ENCODE measurements at regions not wholly inside any gene's neighbourhood (a gene's known extent, or its start where the extent isn't known, plus 50 kb on each side); places are given as distances from the start of the nearest gene placed in this dataset.

GRCh38 chr1:14247666-14248065, 350.8 kb upstream of the KAZN start:
- H3K4me3 Mint-ChIP-seq: no peak overlapping the region
- H3K27me3 Mint-ChIP-seq (ENCODE audit: low read depth): no peaks in the 10 kb centered on the region
- H3K36me3 Mint-ChIP-seq (ENCODE audit: low read depth): no peaks in the 10 kb centered on the region
- no peaks in the 10 kb centered on the region for H3K9me3 Mint-ChIP-seq
- H3K4me1 Mint-ChIP-seq (ENCODE audit: low read depth): no peaks in the 10 kb centered on the region
- H3K27ac Mint-ChIP-seq: no peak overlapping the region

- H3K9me3 Mint-ChIP-seq: no peaks in the 10 kb centered on the region
- H3K4me1 Mint-ChIP-seq (ENCODE audit: low read depth): no peaks in the 10 kb centered on the region
- no peaks in the 10 kb centered on the region for H3K36me3 Mint-ChIP-seq (ENCODE audit: low read depth)
- no peak overlapping the region for H3K27ac Mint-ChIP-seq
- no peak overlapping the region for H3K4me3 Mint-ChIP-seq
- no peaks in the 10 kb centered on the region for H3K27me3 Mint-ChIP-seq (ENCODE audit: low read depth)
Observed at GRCh38 chr1:14251871-14252270, 346.6 kb upstream of the KAZN start.

GRCh38 chr1:14253676-14254075, 344.8 kb upstream of the KAZN start:
- H3K4me1 Mint-ChIP-seq (ENCODE audit: low read depth): no peaks in the 10 kb centered on the region
- no peak overlapping the region for H3K27ac Mint-ChIP-seq
- H3K36me3 Mint-ChIP-seq (ENCODE audit: low read depth): no peaks in the 10 kb centered on the region
- no peaks in the 10 kb centered on the region for H3K27me3 Mint-ChIP-seq (ENCODE audit: low read depth)
- no peaks in the 10 kb centered on the region for H3K9me3 Mint-ChIP-seq
- H3K4me3 Mint-ChIP-seq: no peak overlapping the region

- no peak overlapping the region for H3K27ac Mint-ChIP-seq
- H3K4me3 Mint-ChIP-seq: no peak overlapping the region
Observed at GRCh38 chr1:14254251-14254650, 344.2 kb upstream of the KAZN start.

GRCh38 chr1:14255233-14255632, 343.3 kb upstream of the KAZN start:
- Mint-ChIP-seq H3K4me1 (ENCODE audit: low read depth) (no peaks in the 10 kb centered on the region), H3K27ac (no peak overlapping the region), H3K9me3 (no peaks in the 10 kb centered on the region), H3K4me3 (no peak overlapping the region), H3K36me3 (ENCODE audit: low read depth) (no peaks in the 10 kb centered on the region), H3K27me3 (ENCODE audit: low read depth) (no peaks in the 10 kb centered on the region)

More at GRCh38 chr1:14254251-14254650, 344.2 kb upstream of the KAZN start:
- Mint-ChIP-seq H3K36me3 (ENCODE audit: low read depth) (no peaks in the 10 kb centered on the region), H3K27me3 (ENCODE audit: low read depth) (no peaks in the 10 kb centered on the region), H3K9me3 (no peaks in the 10 kb centered on the region), H3K4me1 (ENCODE audit: low read depth) (no peaks in the 10 kb centered on the region)

- no peaks in the 10 kb centered on the region for H3K36me3 Mint-ChIP-seq (ENCODE audit: low read depth)
- H3K9me3 Mint-ChIP-seq: no peaks in the 10 kb centered on the region
- no peak overlapping the region for H3K27ac Mint-ChIP-seq
- no peaks in the 10 kb centered on the region for H3K27me3 Mint-ChIP-seq (ENCODE audit: low read depth)
- no peaks in the 10 kb centered on the region for H3K4me1 Mint-ChIP-seq (ENCODE audit: low read depth)
- H3K4me3 Mint-ChIP-seq: no peak overlapping the region
Observed at GRCh38 chr1:14255711-14256110, 342.8 kb upstream of the KAZN start.

- no peaks in the 10 kb centered on the region for H3K27me3 Mint-ChIP-seq (ENCODE audit: low read depth)
- no peaks in the 10 kb centered on the region for H3K9me3 Mint-ChIP-seq
- H3K4me1 Mint-ChIP-seq (ENCODE audit: low read depth): no peaks in the 10 kb centered on the region
- no peak overlapping the region for H3K4me3 Mint-ChIP-seq
- no peaks in the 10 kb centered on the region for H3K36me3 Mint-ChIP-seq (ENCODE audit: low read depth)
- no peak overlapping the region for H3K27ac Mint-ChIP-seq
Observed at GRCh38 chr1:14259191-14259757, 339.2 kb upstream of the KAZN start.

- no peaks in the 10 kb centered on the region for H3K36me3 Mint-ChIP-seq (ENCODE audit: low read depth)
- H3K27ac Mint-ChIP-seq: no peak overlapping the region
- H3K4me3 Mint-ChIP-seq: no peak overlapping the region
- no peaks in the 10 kb centered on the region for H3K4me1 Mint-ChIP-seq (ENCODE audit: low read depth)
- no peaks in the 10 kb centered on the region for H3K27me3 Mint-ChIP-seq (ENCODE audit: low read depth)
- no peaks in the 10 kb centered on the region for H3K9me3 Mint-ChIP-seq
Observed at GRCh38 chr1:14260480-14260879, 338.0 kb upstream of the KAZN start.

GRCh38 chr1:14261395-14261794, 337.1 kb upstream of the KAZN start:
- no peaks in the 10 kb centered on the region for H3K4me1 Mint-ChIP-seq (ENCODE audit: low read depth)
- H3K9me3 Mint-ChIP-seq: no peaks in the 10 kb centered on the region
- H3K27ac Mint-ChIP-seq: no peak overlapping the region
- no peaks in the 10 kb centered on the region for H3K36me3 Mint-ChIP-seq (ENCODE audit: low read depth)
- H3K27me3 Mint-ChIP-seq (ENCODE audit: low read depth): no peaks in the 10 kb centered on the region
- no peak overlapping the region for H3K4me3 Mint-ChIP-seq

- H3K36me3 Mint-ChIP-seq (ENCODE audit: low read depth): no peaks in the 10 kb centered on the region
- no peak overlapping the region for H3K27ac Mint-ChIP-seq
- H3K4me1 Mint-ChIP-seq (ENCODE audit: low read depth): no peaks in the 10 kb centered on the region
- no peaks in the 10 kb centered on the region for H3K9me3 Mint-ChIP-seq
- no peaks in the 10 kb centered on the region for H3K27me3 Mint-ChIP-seq (ENCODE audit: low read depth)
- H3K4me3 Mint-ChIP-seq: no peak overlapping the region
Observed at GRCh38 chr1:14262637-14263036, 335.8 kb upstream of the KAZN start.

GRCh38 chr1:14263225-14263624, 335.3 kb upstream of the KAZN start:
- no peak overlapping the region for H3K27ac Mint-ChIP-seq
- no peaks in the 10 kb centered on the region for H3K4me1 Mint-ChIP-seq (ENCODE audit: low read depth)
- H3K27me3 Mint-ChIP-seq (ENCODE audit: low read depth): no peaks in the 10 kb centered on the region
- H3K4me3 Mint-ChIP-seq: no peak overlapping the region
- H3K36me3 Mint-ChIP-seq (ENCODE audit: low read depth): no peaks in the 10 kb centered on the region
- no peaks in the 10 kb centered on the region for H3K9me3 Mint-ChIP-seq

GRCh38 chr1:14263671-14264070, 334.8 kb upstream of the KAZN start:
- Mint-ChIP-seq H3K4me1 (ENCODE audit: low read depth) (no peaks in the 10 kb centered on the region), H3K9me3 (no peaks in the 10 kb centered on the region), H3K36me3 (ENCODE audit: low read depth) (no peaks in the 10 kb centered on the region), H3K4me3 (no peak overlapping the region), H3K27me3 (ENCODE audit: low read depth) (no peaks in the 10 kb centered on the region), H3K27ac (no peak overlapping the region)

GRCh38 chr1:14265495-14265894, 333.0 kb upstream of the KAZN start:
- no peaks in the 10 kb centered on the region for H3K4me1 Mint-ChIP-seq (ENCODE audit: low read depth)
- no peaks in the 10 kb centered on the region for H3K27me3 Mint-ChIP-seq (ENCODE audit: low read depth)
- no peak overlapping the region for H3K27ac Mint-ChIP-seq
- H3K4me3 Mint-ChIP-seq: no peak overlapping the region
- no peaks in the 10 kb centered on the region for H3K9me3 Mint-ChIP-seq
- no peaks in the 10 kb centered on the region for H3K36me3 Mint-ChIP-seq (ENCODE audit: low read depth)

- no peaks in the 10 kb centered on the region for H3K4me1 Mint-ChIP-seq (ENCODE audit: low read depth)
- no peak overlapping the region for H3K27ac Mint-ChIP-seq
- H3K4me3 Mint-ChIP-seq: no peak overlapping the region
- no peaks in the 10 kb centered on the region for H3K27me3 Mint-ChIP-seq (ENCODE audit: low read depth)
- H3K36me3 Mint-ChIP-seq (ENCODE audit: low read depth): no peaks in the 10 kb centered on the region
- no peaks in the 10 kb centered on the region for H3K9me3 Mint-ChIP-seq
Observed at GRCh38 chr1:14267991-14268390, 330.5 kb upstream of the KAZN start.

- no peaks in the 10 kb centered on the region for H3K27me3 Mint-ChIP-seq (ENCODE audit: low read depth)
- no peak overlapping the region for H3K4me3 Mint-ChIP-seq
- no peaks in the 10 kb centered on the region for H3K9me3 Mint-ChIP-seq
- H3K27ac Mint-ChIP-seq: no peak overlapping the region
- no peaks in the 10 kb centered on the region for H3K36me3 Mint-ChIP-seq (ENCODE audit: low read depth)
- no peaks in the 10 kb centered on the region for H3K4me1 Mint-ChIP-seq (ENCODE audit: low read depth)
Observed at GRCh38 chr1:14270821-14271220, 327.7 kb upstream of the KAZN start.

- no peak overlapping the region for H3K4me3 Mint-ChIP-seq
Observed at GRCh38 chr1:14273811-14274210, 324.7 kb upstream of the KAZN start.

More at GRCh38 chr1:14273811-14274210, 324.7 kb upstream of the KAZN start:
- Mint-ChIP-seq H3K36me3 (ENCODE audit: low read depth) (no peaks in the 10 kb centered on the region), H3K9me3 (no peaks in the 10 kb centered on the region), H3K27me3 (ENCODE audit: low read depth) (no peaks in the 10 kb centered on the region), H3K4me1 (ENCODE audit: low read depth) (no peaks in the 10 kb centered on the region), H3K27ac (no peak overlapping the region)
